HL-60/S4 (cell line): ENCODE measurements at regions not wholly inside any gene's neighbourhood (a gene's known extent, or its start where the extent isn't known, plus 50 kb on each side); places are given as distances from the start of the nearest gene placed in this dataset.

ENCODE experiments used
- in situ Hi-C: fragments of 300-500 bp; cut with MboI; formaldehyde crosslinking; loops from 2 replicates; pipeline ENCODE4 v1.14.3; 2022; ENCODE audit warnings: low sequenced_read_pairs

GRCh38 chr1:195462152-195462551 lies 1146.1 kb downstream of the KCNT2 start:
- in situ Hi-C loops, result no loop called here

GRCh38 chr1:195458365-195458764 lies 1149.9 kb downstream of the KCNT2 start:
- in situ Hi-C loops, result no loop called here

GRCh38 chr1:195450794-195451193 lies 1157.4 kb downstream of the KCNT2 start:
- in situ Hi-C loops, result no loop called here

- in situ Hi-C loops, result no loop called here
Observed at GRCh38 chr1:195439661-195440060, 1168.6 kb downstream of the KCNT2 start.

GRCh38 chr1:195434566-195435203 lies 1173.6 kb downstream of the KCNT2 start:
- in situ Hi-C loops, result no loop called here

GRCh38 chr1:195430826-195431225 lies 1177.4 kb downstream of the KCNT2 start:
- in situ Hi-C loops, result no loop called here

GRCh38 chr1:195428927-195429326 lies 1179.3 kb downstream of the KCNT2 start:
- in situ Hi-C loops, result no loop called here

GRCh38 chr1:195415584-195415983 lies 1192.7 kb downstream of the KCNT2 start:
- in situ Hi-C loops, result no loop called here

GRCh38 chr1:195394567-195394966 lies 1213.7 kb downstream of the KCNT2 start:
- in situ Hi-C loops, result no loop called here

- in situ Hi-C loops, result no loop called here
Observed at GRCh38 chr1:195376190-195376589, 1232.0 kb downstream of the KCNT2 start.

GRCh38 chr1:195373856-195374255 lies 1234.4 kb downstream of the KCNT2 start:
- in situ Hi-C loops, result no loop called here

- in situ Hi-C loops, result no loop called here
Observed at GRCh38 chr1:195345149-195345548, 1263.1 kb downstream of the KCNT2 start.

GRCh38 chr1:195337646-195338045 lies 1270.6 kb downstream of the KCNT2 start:
- in situ Hi-C loops, result no loop called here

- in situ Hi-C loops, result no loop called here
Observed at GRCh38 chr1:195336812-195337211, 1271.4 kb downstream of the KCNT2 start.

GRCh38 chr1:195335541-195335940 lies 1272.7 kb downstream of the KCNT2 start:
- in situ Hi-C loops, result no loop called here

- in situ Hi-C loops, result no loop called here
Observed at GRCh38 chr1:195332102-195332501, 1276.1 kb downstream of the KCNT2 start.

GRCh38 chr1:195328681-195329080 lies 1279.6 kb downstream of the KCNT2 start:
- in situ Hi-C loops, result no loop called here

GRCh38 chr1:195328102-195328501 lies 1280.1 kb downstream of the KCNT2 start:
- in situ Hi-C loops, result no loop called here

GRCh38 chr1:195327361-195327760 lies 1280.9 kb downstream of the KCNT2 start:
- in situ Hi-C loops, result no loop called here

- in situ Hi-C loops, result no loop called here
Observed at GRCh38 chr1:195326325-195326724, 1281.9 kb downstream of the KCNT2 start.

GRCh38 chr1:195325181-195325580 lies 1283.1 kb downstream of the KCNT2 start:
- in situ Hi-C loops, result no loop called here

GRCh38 chr1:195306281-195306680 lies 1302.0 kb downstream of the KCNT2 start:
- in situ Hi-C loops, result no loop called here

- in situ Hi-C loops, result no loop called here
Observed at GRCh38 chr1:195294911-195295310, 1313.3 kb downstream of the KCNT2 start.
